Mucosa of rectum (tissue), 2 donors: ENCODE measurements at regions not wholly inside any gene's neighbourhood (a gene's known extent, or its start where the extent isn't known, plus 50 kb on each side); places are given as distances from the start of the nearest gene placed in this dataset.

ENCODE experiments used
- H3K27ac ChIP-seq, 2 donors: one replicate each; pipeline ENCODE4 v1.7.0; 2013; ENCODE audit warnings: inconsistent platforms in 2 of 2, low read depth in 2 of 2, low read length in 2 of 2
- H3K27me3 ChIP-seq, 2 donors: one replicate each; pipeline ENCODE4 v1.7.0; 2013; ENCODE audit warnings: low read length in 2 of 2; ENCODE audit not compliant: control insufficient read depth in 2 of 2, insufficient read depth in 2 of 2
- H3K36me3 ChIP-seq, 2 donors: one replicate each; pipeline ENCODE4 v1.7.0; 2013; ENCODE audit warnings: low read length in 2 of 2; ENCODE audit not compliant: control insufficient read depth in 2 of 2, insufficient read depth in 2 of 2
- H3K4me1 ChIP-seq, 2 donors: one replicate each; pipeline ENCODE4 v1.7.0; 2013; ENCODE audit warnings: low read length in 2 of 2, mild to moderate bottlenecking in 1 of 2; ENCODE audit not compliant: control insufficient read depth in 2 of 2, insufficient read depth in 2 of 2
- H3K4me3 ChIP-seq, 2 donors: one replicate each; pipeline ENCODE4 v1.7.0; 2013; ENCODE audit warnings: low read length in 2 of 2
- H3K9ac ChIP-seq, 2 donors: one replicate each; pipeline ENCODE4 v1.7.0; 2013; ENCODE audit warnings: low read length in 2 of 2, low read depth in 1 of 2, mild to moderate bottlenecking in 1 of 2
- H3K9me3 ChIP-seq, 2 donors: one replicate each; pipeline ENCODE4 v1.7.0; 2013; ENCODE audit warnings: low read length in 2 of 2; ENCODE audit not compliant: control insufficient read depth in 2 of 2
- donor health status: healthy.
- donor health status: Normal muscosa, but diverticular disease.

GRCh38 chr15:96079041-96079440, 251.5 kb upstream of the NR2F2 start:
- Histone ChIP-seq H3K36me3 (no peaks in the 10 kb centered on the region), H3K4me3 (no peak overlapping the region), H3K27ac (no peak overlapping the region), H3K27me3 (no peaks in the 10 kb centered on the region), H3K4me1 (no peaks in the 10 kb centered on the region), H3K9ac (no peak overlapping the region), H3K9me3 (no peaks in the 10 kb centered on the region)

- H3K4me3 ChIP-seq, result no peak overlapping the region
- H3K4me1 ChIP-seq, result no peaks in the 10 kb centered on the region
- H3K27ac ChIP-seq, result no peak overlapping the region
- no peak overlapping the region for H3K9ac ChIP-seq
- no peaks in the 10 kb centered on the region for H3K9me3 ChIP-seq
- no peaks in the 10 kb centered on the region for H3K27me3 ChIP-seq
- H3K36me3 ChIP-seq, result no peaks in the 10 kb centered on the region
Measured at GRCh38 chr15:96079882-96080281, 250.6 kb upstream of the NR2F2 start.

- no peaks in the 10 kb centered on the region for H3K4me1 ChIP-seq
Measured at GRCh38 chr15:96086164-96086563, 244.3 kb upstream of the NR2F2 start.

GRCh38 chr15:96087180-96087884, 243.2 kb upstream of the NR2F2 start:
- no peak overlapping the region for H3K4me3 ChIP-seq
- H3K27ac ChIP-seq, result no peak overlapping the region

More at GRCh38 chr15:96086164-96086563, 244.3 kb upstream of the NR2F2 start:
- Histone ChIP-seq H3K36me3 (no peaks in the 10 kb centered on the region), H3K4me3 (no peak overlapping the region), H3K27me3 (no peaks in the 10 kb centered on the region), H3K9ac (no peak overlapping the region), H3K9me3 (no peaks in the 10 kb centered on the region), H3K27ac (no peak overlapping the region)

GRCh38 chr15:96088650-96089049, 241.8 kb upstream of the NR2F2 start:
- Histone ChIP-seq H3K27ac (no peak overlapping the region), H3K4me3 (no peak overlapping the region)

More at GRCh38 chr15:96087180-96087884, 243.2 kb upstream of the NR2F2 start:
- Histone ChIP-seq H3K27me3 (no peaks in the 10 kb centered on the region), H3K36me3 (no peaks in the 10 kb centered on the region), H3K4me1 (no peaks in the 10 kb centered on the region), H3K9me3 (no peaks in the 10 kb centered on the region), H3K9ac (no peak overlapping the region)

GRCh38 chr15:96089405-96090058, 241.0 kb upstream of the NR2F2 start:
- Histone ChIP-seq H3K9ac (no peak overlapping the region), H3K36me3 (no peaks in the 10 kb centered on the region), H3K4me1 (no peaks in the 10 kb centered on the region), H3K9me3 (no peaks in the 10 kb centered on the region), H3K27ac (no peak overlapping the region), H3K27me3 (no peaks in the 10 kb centered on the region), H3K4me3 (no peak overlapping the region)

More at GRCh38 chr15:96088650-96089049, 241.8 kb upstream of the NR2F2 start:
- Histone ChIP-seq H3K9me3 (no peaks in the 10 kb centered on the region), H3K27me3 (no peaks in the 10 kb centered on the region), H3K9ac (no peak overlapping the region), H3K36me3 (no peaks in the 10 kb centered on the region), H3K4me1 (no peaks in the 10 kb centered on the region)

GRCh38 chr15:96092186-96092585, 238.3 kb upstream of the NR2F2 start:
- no peaks in the 10 kb centered on the region for H3K36me3 ChIP-seq
- no peaks in the 10 kb centered on the region for H3K27me3 ChIP-seq
- no peaks in the 10 kb centered on the region for H3K9me3 ChIP-seq
- H3K9ac ChIP-seq, result no peak overlapping the region
- H3K4me1 ChIP-seq, result no peaks in the 10 kb centered on the region
- H3K4me3 ChIP-seq, result no peak overlapping the region
- no peak overlapping the region for H3K27ac ChIP-seq

DNA sequence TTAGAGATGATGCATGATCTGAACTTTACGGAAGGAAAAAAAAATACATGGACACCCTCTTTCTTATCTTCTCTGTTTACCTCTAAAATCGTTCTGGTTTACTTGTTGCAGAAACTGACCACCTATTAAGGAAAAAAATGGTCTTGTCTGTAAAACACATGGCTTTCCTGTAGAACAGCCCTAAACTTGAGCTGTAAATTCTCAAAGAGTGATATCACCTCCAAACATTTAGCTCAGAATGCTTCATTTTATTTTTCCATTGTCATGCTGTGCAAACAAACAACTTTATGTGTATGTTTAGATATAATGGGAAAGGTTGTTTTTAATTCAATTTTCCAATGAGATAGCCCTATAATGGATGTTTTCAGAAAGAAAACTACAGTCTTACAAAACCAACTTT, 237.4 kb upstream of the NR2F2 start:
- Histone ChIP-seq H3K9me3 (no peaks in the 10 kb centered on the region), H3K4me3 (no peak overlapping the region), H3K9ac (no peak overlapping the region), H3K27ac (no peak overlapping the region), H3K4me1 (no peaks in the 10 kb centered on the region), H3K36me3 (no peaks in the 10 kb centered on the region), H3K27me3 (no peaks in the 10 kb centered on the region)

GRCh38 chr15:96097661-96098060, 232.8 kb upstream of the NR2F2 start:
- Histone ChIP-seq H3K27ac (no peak overlapping the region), H3K36me3 (no peaks in the 10 kb centered on the region), H3K9ac (no peak overlapping the region), H3K9me3 (no peaks in the 10 kb centered on the region), H3K4me1 (no peaks in the 10 kb centered on the region), H3K4me3 (no peak overlapping the region), H3K27me3 (no peaks in the 10 kb centered on the region)

DNA sequence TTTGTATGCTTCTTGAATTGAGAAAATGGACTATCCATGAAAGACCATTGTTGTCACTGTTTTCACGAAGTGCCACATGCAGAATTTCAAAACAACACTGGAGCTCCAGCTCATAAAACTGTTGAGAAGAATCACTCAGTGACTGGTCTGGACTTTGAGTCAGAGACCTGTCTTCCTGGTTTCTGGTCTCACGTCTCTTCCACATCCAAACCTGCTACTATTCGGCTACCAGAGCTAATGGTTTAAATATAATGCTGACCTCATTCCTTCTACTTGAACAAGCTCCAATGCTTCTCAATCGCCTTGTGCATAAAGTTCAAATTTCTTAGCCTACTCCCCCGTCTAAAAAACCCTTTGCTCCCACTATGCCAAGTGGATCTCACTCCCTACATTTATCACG, 227.9 kb upstream of the NR2F2 start:
- H3K9ac ChIP-seq, result no peak overlapping the region
- no peaks in the 10 kb centered on the region for H3K4me1 ChIP-seq
- no peaks in the 10 kb centered on the region for H3K9me3 ChIP-seq
- no peaks in the 10 kb centered on the region for H3K36me3 ChIP-seq
- H3K4me3 ChIP-seq, result no peak overlapping the region
- no peaks in the 10 kb centered on the region for H3K27me3 ChIP-seq
- no peak overlapping the region for H3K27ac ChIP-seq
